ENCODE measurements at regions not wholly inside any gene's neighbourhood (a gene's known extent, or its start where the extent isn't known, plus 50 kb on each side); places are given as distances from the start of the nearest gene placed in this dataset.

GRCh38 chr7:34501156-34501555, 156.9 kb upstream of the NPSR1 start:
- no peak overlapping the region for H3K27ac ChIP-seq
- H3K27me3 ChIP-seq = no peaks in the 10 kb centered on the region
- no peak overlapping the region for H3K4me3 ChIP-seq
- 56 to 57% methylated on average over 1 of the region's 1 CpG for WGBS, 2 donors
- H3K36me3 ChIP-seq = no peaks in the 10 kb centered on the region
- H3K9me3 ChIP-seq = peaks cover 0 to 7% (median 0%) of the 10 kb centered on the region in 11 donors
- no peaks in the 10 kb centered on the region for H3K4me1 ChIP-seq
- intact Hi-C loops (cut with DNase I) = no loop called here
- no peak for ATAC-seq
- no peak for DNase-seq
- no peak for TF ChIP-seq CTCF (IDR thresholded peaks at IDR 0.05)

GRCh38 chr7:34507191-34507590, 150.8 kb upstream of the NPSR1 start:
- H3K36me3 ChIP-seq = no peaks in the 10 kb centered on the region
- no peaks in the 10 kb centered on the region for H3K4me1 ChIP-seq
- no peaks in the 10 kb centered on the region for H3K27me3 ChIP-seq
- H3K27ac ChIP-seq = no peak overlapping the region
- H3K9me3 ChIP-seq = peaks cover 0 to 26% (median 4%) of the 10 kb centered on the region in 11 donors
- no peak for TF ChIP-seq CTCF (IDR thresholded peaks at IDR 0.05)
- no peak overlapping the region for H3K4me3 ChIP-seq
- ATAC-seq (no peak), DNase-seq (no peak)
- intact Hi-C loops (cut with DNase I) = no loop called here
- 87 to 91% methylated on average over 4 of the region's 4 CpGs for WGBS, 2 donors

DNA sequence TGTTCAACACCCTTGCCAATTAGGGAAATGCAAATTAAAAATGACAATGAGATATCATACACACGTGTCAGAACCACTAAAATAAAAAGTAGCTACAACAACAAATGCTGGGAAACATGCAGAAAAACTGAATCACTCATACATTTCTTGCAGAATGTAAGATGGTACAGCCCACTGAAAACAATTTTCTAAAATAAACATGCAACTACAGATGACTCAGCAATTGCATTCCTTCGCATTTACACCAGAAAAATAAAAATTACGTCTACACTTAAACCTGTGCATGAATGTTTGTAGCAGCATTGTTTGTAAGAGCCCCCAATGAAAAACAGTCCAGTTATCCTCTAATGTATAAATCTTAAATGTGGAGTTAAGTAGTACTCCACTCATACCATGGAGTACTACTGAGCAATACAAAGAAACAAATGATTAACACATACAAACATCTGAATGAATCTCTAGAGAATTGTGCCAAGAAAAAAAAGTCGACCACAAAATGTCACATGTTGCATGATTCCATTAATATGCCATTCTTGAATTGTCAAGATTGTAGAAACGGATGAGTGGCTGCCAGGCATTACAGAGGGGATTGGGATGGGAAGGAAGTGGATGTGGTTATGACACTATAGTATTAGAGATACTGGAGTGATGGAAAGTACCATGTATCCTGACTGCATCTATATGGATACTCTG, 134.6 kb upstream of the NPSR1 start:
- 63 to 73% methylated on average over 5 of the region's 5 CpGs for WGBS, 2 donors
- DNase-seq = no peak
- peaks cover 0 to 59% (median 11%) of the 10 kb centered on the region in 11 donors for H3K9me3 ChIP-seq
- no peaks in the 10 kb centered on the region for H3K27me3 ChIP-seq
- no peak for ATAC-seq
- H3K27ac ChIP-seq = no peak overlapping the region
- intact Hi-C loops (cut with DNase I) = loop anchor here in 1 of 10 donors (10.0 kb wide), 1 partner anchor 419 kb away; no protein-coding TSS in a partner anchor
- H3K4me3 ChIP-seq = no peak overlapping the region
- no peaks in the 10 kb centered on the region for H3K4me1 ChIP-seq
- H3K36me3 ChIP-seq = no peaks in the 10 kb centered on the region
- no peak for TF ChIP-seq CTCF (IDR thresholded peaks at IDR 0.05)

- WGBS, 2 donors = 84 to 88% methylated on average over 1 of the region's 1 CpG
- intact Hi-C loops (cut with DNase I) = no loop called here
Observed at GRCh38 chr7:34530259-34530658, 127.8 kb upstream of the NPSR1 start.

More at GRCh38 chr7:34530259-34530658, 127.8 kb upstream of the NPSR1 start:
- H3K27ac ChIP-seq = no peak overlapping the region
- DNase-seq (no peak), ATAC-seq (no peak)
- H3K36me3 ChIP-seq = no peaks in the 10 kb centered on the region
- no peaks in the 10 kb centered on the region for H3K4me1 ChIP-seq
- H3K27me3 ChIP-seq = no peaks in the 10 kb centered on the region
- no peak for TF ChIP-seq CTCF (IDR thresholded peaks at IDR 0.05)
- H3K4me3 ChIP-seq = no peak overlapping the region
- peaks cover 0 to 31% (median 11%) of the 10 kb centered on the region in 11 donors for H3K9me3 ChIP-seq

All from heart right ventricle (tissue), 16 donors.